ENCODE measurements at regions not wholly inside any gene's neighbourhood (a gene's known extent, or its start where the extent isn't known, plus 50 kb on each side); places are given as distances from the start of the nearest gene placed in this dataset.

DNA sequence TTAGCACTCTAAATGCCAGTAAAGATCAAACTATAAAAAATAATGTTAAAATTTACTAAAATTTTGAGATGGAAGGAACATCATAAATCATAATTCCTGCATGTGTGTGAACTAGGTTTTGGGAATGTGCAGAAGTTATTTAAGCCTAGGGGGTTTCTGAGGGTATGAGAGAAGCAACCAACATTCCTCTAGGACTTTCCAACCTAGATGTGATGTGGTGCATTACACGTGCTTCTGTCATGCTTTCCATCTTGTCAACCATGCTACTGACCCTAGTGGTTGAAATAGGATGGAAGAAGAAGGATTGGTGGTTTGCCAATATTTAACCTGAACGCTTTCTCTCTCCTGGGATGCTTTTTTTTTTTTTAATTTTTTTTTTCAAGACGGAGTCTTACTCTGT is 209.3 kb downstream of the AEBP2 start:
- CTCF ChIA-PET, result no interaction called here
- Histone ChIP-seq H3K27me3 (replicated peaks in 1 of 4; ENCODE audit: control extremely low read depth in 1 of 4, control insufficient read depth in 3 of 4, insufficient read depth in 4 of 4, low read length in 3 of 4) (no peaks in the 10 kb centered on the region), H3K36me3 (replicated peaks in 1 of 2; ENCODE audit: control extremely low read depth in 1 of 2, control insufficient read depth in 1 of 2, extremely low read depth in 1 of 2, insufficient read depth in 2 of 2, low read length in 1 of 2) (no peaks in the 10 kb centered on the region), H4K20me1 (ENCODE audit: control insufficient read depth, insufficient read depth, low read length, poor library complexity, severe bottlenecking) (no peaks in the 10 kb centered on the region), H2AFZ (ENCODE audit: insufficient read depth, low read depth, low read length, poor library complexity, severe bottlenecking) (no peak overlapping the region), H3K4me3 (ENCODE audit: control extremely low read depth in 1 of 5, extremely low read depth in 1 of 5, insufficient read depth in 1 of 5, low read depth in 2 of 5, low read length in 4 of 5) (no peak overlapping the region), H3K9me3 (ENCODE audit: control extremely low read depth in 1 of 3, control insufficient read depth in 2 of 3, insufficient read depth in 1 of 3, low read length in 2 of 3) (no peaks in the 10 kb centered on the region), H3K9ac (ENCODE audit: low read length) (no peak overlapping the region), H3K4me2 (replicated peaks; ENCODE audit: low read depth, low read length, poor library complexity, severe bottlenecking) (no peak overlapping the region), H3K27ac (ENCODE audit: low read length in 2 of 2) (no peak overlapping the region), H3K4me1 (ENCODE audit: control insufficient read depth in 2 of 2, insufficient read depth in 2 of 2, low read length in 2 of 2) (no peaks in the 10 kb centered on the region), H3K79me2 (ENCODE audit: control insufficient read depth, insufficient read depth, low read length) (no peaks in the 10 kb centered on the region)
- intact Hi-C loops (cut with micrococcal nuclease), result no loop called here
- WGBS (ENCODE audit: insufficient coverage), result 100% methylated on average over 1 of the region's 3 CpGs
- POLR2A ChIA-PET, result no interaction called here
- H3K9me3 Mint-ChIP-seq (ENCODE audit: insufficient read depth), result peaks cover 5% of the 10 kb centered on the region
- TF ChIP-seq EZH2 (IDR thresholded peaks at IDR 0.05; ENCODE audit: borderline replicate concordance, insufficient read depth, low read depth, low read length, poor library complexity, severe bottlenecking), result no peak
- TF ChIP-seq, protein P1, sequence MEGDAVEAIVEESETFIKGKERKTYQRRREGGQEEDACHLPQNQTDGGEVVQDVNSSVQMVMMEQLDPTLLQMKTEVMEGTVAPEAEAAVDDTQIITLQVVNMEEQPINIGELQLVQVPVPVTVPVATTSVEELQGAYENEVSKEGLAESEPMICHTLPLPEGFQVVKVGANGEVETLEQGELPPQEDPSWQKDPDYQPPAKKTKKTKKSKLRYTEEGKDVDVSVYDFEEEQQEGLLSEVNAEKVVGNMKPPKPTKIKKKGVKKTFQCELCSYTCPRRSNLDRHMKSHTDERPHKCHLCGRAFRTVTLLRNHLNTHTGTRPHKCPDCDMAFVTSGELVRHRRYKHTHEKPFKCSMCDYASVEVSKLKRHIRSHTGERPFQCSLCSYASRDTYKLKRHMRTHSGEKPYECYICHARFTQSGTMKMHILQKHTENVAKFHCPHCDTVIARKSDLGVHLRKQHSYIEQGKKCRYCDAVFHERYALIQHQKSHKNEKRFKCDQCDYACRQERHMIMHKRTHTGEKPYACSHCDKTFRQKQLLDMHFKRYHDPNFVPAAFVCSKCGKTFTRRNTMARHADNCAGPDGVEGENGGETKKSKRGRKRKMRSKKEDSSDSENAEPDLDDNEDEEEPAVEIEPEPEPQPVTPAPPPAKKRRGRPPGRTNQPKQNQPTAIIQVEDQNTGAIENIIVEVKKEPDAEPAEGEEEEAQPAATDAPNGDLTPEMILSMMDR (IDR thresholded peaks at IDR 0.05), result no peak
- no peak overlapping the region for H3K4me3 Mint-ChIP-seq
- no peak for DNase-seq
- ATAC-seq (ENCODE audit: low read depth), result no peak
- H3K27me3 Mint-ChIP-seq, result no peaks in the 10 kb centered on the region
- peaks cover 3% of the 10 kb centered on the region for H3K4me1 Mint-ChIP-seq
- no peak overlapping the region for H3K27ac Mint-ChIP-seq

DNA sequence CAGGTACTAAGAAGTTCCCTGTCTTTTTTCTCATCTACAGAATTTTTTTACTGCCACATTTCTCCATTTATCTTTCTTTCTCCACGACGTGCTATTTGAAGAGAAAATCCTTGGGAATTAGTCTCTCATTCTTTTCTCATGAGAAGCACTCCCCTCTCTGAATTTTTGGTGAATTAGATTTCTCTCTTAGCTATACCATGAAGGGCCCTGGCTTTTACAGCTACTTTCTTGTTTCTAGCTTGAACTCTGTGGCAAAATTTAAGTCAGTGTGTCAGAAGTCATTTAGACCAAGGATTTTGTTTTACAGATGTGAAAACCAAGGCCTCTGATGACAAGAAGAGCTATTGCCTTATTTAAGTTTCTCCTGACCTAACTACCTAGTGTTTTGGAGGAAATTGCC is 213.1 kb downstream of the AEBP2 start:
- no CpG with 5 or more reads among the region's 2 CpGs for WGBS (ENCODE audit: insufficient coverage)
- Histone ChIP-seq H3K27me3 (replicated peaks in 1 of 4; ENCODE audit: control extremely low read depth in 1 of 4, control insufficient read depth in 3 of 4, insufficient read depth in 4 of 4, low read length in 3 of 4) (no peaks in the 10 kb centered on the region), H4K20me1 (ENCODE audit: control insufficient read depth, insufficient read depth, low read length, poor library complexity, severe bottlenecking) (no peaks in the 10 kb centered on the region), H2AFZ (ENCODE audit: insufficient read depth, low read depth, low read length, poor library complexity, severe bottlenecking) (no peak overlapping the region), H3K4me1 (ENCODE audit: control insufficient read depth in 2 of 2, insufficient read depth in 2 of 2, low read length in 2 of 2) (no peaks in the 10 kb centered on the region), H3K79me2 (ENCODE audit: control insufficient read depth, insufficient read depth, low read length) (no peaks in the 10 kb centered on the region), H3K9me3 (ENCODE audit: control extremely low read depth in 1 of 3, control insufficient read depth in 2 of 3, insufficient read depth in 1 of 3, low read length in 2 of 3) (no peaks in the 10 kb centered on the region), H3K4me2 (replicated peaks; ENCODE audit: low read depth, low read length, poor library complexity, severe bottlenecking) (no peak overlapping the region), H3K9ac (ENCODE audit: low read length) (no peak overlapping the region), H3K36me3 (replicated peaks in 1 of 2; ENCODE audit: control extremely low read depth in 1 of 2, control insufficient read depth in 1 of 2, extremely low read depth in 1 of 2, insufficient read depth in 2 of 2, low read length in 1 of 2) (no peaks in the 10 kb centered on the region), H3K27ac (ENCODE audit: low read length in 2 of 2) (no peak overlapping the region), H3K4me3 (ENCODE audit: control extremely low read depth in 1 of 5, extremely low read depth in 1 of 5, insufficient read depth in 1 of 5, low read depth in 2 of 5, low read length in 4 of 5) (no peak overlapping the region)
- no peaks in the 10 kb centered on the region for H3K27me3 Mint-ChIP-seq
- DNase-seq (no peak), ATAC-seq (ENCODE audit: low read depth) (no peak)
- POLR2A ChIA-PET, result no interaction called here
- H3K4me3 Mint-ChIP-seq, result no peak overlapping the region
- H3K9me3 Mint-ChIP-seq (ENCODE audit: insufficient read depth), result no peaks in the 10 kb centered on the region
- H3K27ac Mint-ChIP-seq, result no peak overlapping the region
- peaks cover 3% of the 10 kb centered on the region for H3K4me1 Mint-ChIP-seq
- intact Hi-C loops (cut with micrococcal nuclease), result no loop called here
- TF ChIP-seq EZH2 (IDR thresholded peaks at IDR 0.05; ENCODE audit: borderline replicate concordance, insufficient read depth, low read depth, low read length, poor library complexity, severe bottlenecking), result no peak
- TF ChIP-seq, protein P1 (IDR thresholded peaks at IDR 0.05), result no peak
- CTCF ChIA-PET, result no interaction called here

All from B cell (primary cell).